Neural cell (in vitro differentiated cells): ENCODE measurements at regions not wholly inside any gene's neighbourhood (a gene's known extent, or its start where the extent isn't known, plus 50 kb on each side); places are given as distances from the start of the nearest gene placed in this dataset.

Source experiments
- H2AFZ ChIP-seq: fragments of 200-600, 300-800 bp; sonication (generic), shearing (Covaris generic); 2 replicates; pipeline ENCODE4 v1.6.0; 2014; ENCODE audit warnings: low read depth, mild to moderate bottlenecking, antibody characterized with exemption, low read length, moderate library complexity
- H3F3A ChIP-seq: fragments of 200-600 bp; shearing (Covaris generic); 2 replicates; pipeline ENCODE4 v1.6.1; 2016; ENCODE audit warnings: mild to moderate bottlenecking, moderate library complexity, mixed read lengths, antibody characterized with exemption, low read length; ENCODE audit not compliant: insufficient read depth, poor library complexity, severe bottlenecking
- H3K27ac ChIP-seq: fragments of 200-600, 300-800 bp; sonication (generic), shearing (Covaris generic); 2 replicates; pipeline ENCODE4 v1.5.1; 2014; ENCODE audit warnings: mild to moderate bottlenecking, low read length, moderate library complexity
- H3K27me3 ChIP-seq: fragments of 300-800, 200-600 bp; sonication (generic), shearing (Covaris generic); 2 replicates; pipeline ENCODE4 v1.6.0; 2014; ENCODE audit warnings: mild to moderate bottlenecking, low read depth, low read length, moderate library complexity; ENCODE audit not compliant: insufficient read depth
- H3K36me3 ChIP-seq: fragments of 300-800, 200-600 bp; sonication (generic), shearing (Covaris generic); 2 replicates; pipeline ENCODE4 v1.5.1; 2014; ENCODE audit warnings: mild to moderate bottlenecking, antibody characterized with exemption, low read length, moderate library complexity; ENCODE audit not compliant: insufficient read depth
- H3K4me2 ChIP-seq: fragments of 300-800, 200-600 bp; sonication (generic), shearing (Covaris generic); 2 replicates; pipeline ENCODE4 v1.6.0; 2014; ENCODE audit warnings: mild to moderate bottlenecking, low read length
- H3K4me3 ChIP-seq: fragments of 300-800, 200-600 bp; sonication (generic), shearing (Covaris generic); 2 replicates; pipeline ENCODE4 v1.5.1; 2014; ENCODE audit warnings: mild to moderate bottlenecking, low read length, moderate library complexity
- H3K79me2 ChIP-seq: fragments of 200-600 bp; shearing (Covaris generic); replicated peaks from 2 replicates; pipeline ENCODE4 v1.6.0; 2014; ENCODE audit warnings: mild to moderate bottlenecking, low read length, moderate library complexity; ENCODE audit not compliant: insufficient read depth
- H3K9ac ChIP-seq: fragments of 300-800, 200-600 bp; sonication (generic), shearing (Covaris generic); 2 replicates; pipeline ENCODE4 v1.6.1; 2016; ENCODE audit warnings: mild to moderate bottlenecking, low read length, mixed read lengths
- H3K9me2 ChIP-seq: fragments of 200-600 bp; shearing (Covaris generic); 2 replicates; pipeline ENCODE4 v1.6.1; 2016; ENCODE audit warnings: mild to moderate bottlenecking, low read length, mixed read lengths; ENCODE audit not compliant: insufficient read depth
- H3K9me3 ChIP-seq: fragments of 200-600, 300-800 bp; sonication (generic), shearing (Covaris generic); 2 replicates; pipeline ENCODE4 v1.6.1; 2016; ENCODE audit warnings: mild to moderate bottlenecking, mixed run types, low read length, moderate library complexity, mixed read lengths
- H4K20me1 ChIP-seq: fragments of 200-600 bp; shearing (Covaris generic); 2 replicates; pipeline ENCODE4 v1.6.1; 2016; ENCODE audit warnings: mild to moderate bottlenecking, mixed run types; ENCODE audit not compliant: insufficient read depth
- CTCF ChIP-seq: fragments of 450-650 bp; IDR thresholded peaks from 2 replicates; pipeline ENCODE4 v1.5.1; 2014; ENCODE audit warnings: antibody characterized with exemption, mild to moderate bottlenecking, moderate library complexity; ENCODE audit not compliant: poor library complexity, severe bottlenecking
- EP300 ChIP-seq: fragments of 450-650 bp; conservative IDR thresholded peaks from 2 replicates; pipeline ENCODE4 v1.6.1; 2014; ENCODE audit warnings: antibody characterized with exemption, mild to moderate bottlenecking, moderate library complexity; ENCODE audit not compliant: poor library complexity, severe bottlenecking
- EZH2 ChIP-seq: fragments of 200-600, 300-800 bp; shearing (Covaris generic), sonication (generic); IDR thresholded peaks from 2 replicates; pipeline ENCODE4 v1.6.1; 2014; ENCODE audit warnings: antibody characterized with exemption, low read length, borderline replicate concordance, mild to moderate bottlenecking; ENCODE audit not compliant: insufficient read depth, poor library complexity, severe bottlenecking
- MXI1 ChIP-seq: fragments of 450-650 bp; conservative IDR thresholded peaks from 2 replicates; pipeline ENCODE4 v1.6.1; 2014; ENCODE audit warnings: antibody characterized with exemption, mild to moderate bottlenecking; ENCODE audit not compliant: poor library complexity, severe bottlenecking
- POLR2AphosphoS5 ChIP-seq: IDR thresholded peaks from 2 replicates; pipeline ENCODE4 v1.6.1; 2012
- RAD21 ChIP-seq: fragments of 450-650 bp; conservative IDR thresholded peaks from 2 replicates; pipeline ENCODE4 v1.6.1; 2014; ENCODE audit warnings: antibody characterized with exemption, mild to moderate bottlenecking, moderate library complexity
- SMC3 ChIP-seq: fragments of 450-650 bp; conservative IDR thresholded peaks from 2 replicates; pipeline ENCODE4 v1.6.1; 2014; ENCODE audit warnings: antibody characterized with exemption, mild to moderate bottlenecking, moderate library complexity; ENCODE audit not compliant: poor library complexity
- TAF1 ChIP-seq: IDR thresholded peaks from 2 replicates; pipeline ENCODE4 v1.6.1; 2012; ENCODE audit warnings: low read depth
- TF ChIP-seq, protein P1 (sequence below): IDR thresholded peaks from 2 replicates; pipeline ENCODE4 v1.6.1; 2012; ENCODE audit warnings: borderline replicate concordance

DNA sequence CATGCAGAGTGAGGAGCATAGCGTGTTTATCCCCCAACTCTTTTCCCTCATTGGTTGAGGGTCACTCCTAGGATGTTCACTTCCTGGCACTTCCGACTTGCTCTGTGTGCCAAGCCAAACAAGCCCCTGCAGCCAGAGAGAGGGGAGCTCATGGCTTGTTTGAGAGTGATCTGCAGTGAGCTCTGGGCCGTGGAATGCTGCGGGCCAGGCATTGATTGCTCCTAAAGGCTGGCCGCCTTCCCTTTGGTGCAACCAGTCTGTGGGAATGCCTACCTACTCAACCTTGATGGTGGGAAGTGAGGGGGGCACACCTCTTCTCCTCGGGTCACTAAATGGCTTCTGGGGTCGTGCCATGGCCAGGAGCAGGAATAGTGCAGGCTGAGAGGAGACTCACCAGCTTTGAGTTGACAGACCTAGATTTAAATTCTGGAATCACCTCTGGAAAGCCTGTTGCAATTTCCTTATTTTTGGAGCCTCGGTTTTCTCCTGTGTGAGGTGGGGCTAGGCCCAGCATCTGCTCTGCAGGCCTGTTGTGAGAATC lies 152.0 kb upstream of the STX18 start:
- no peaks in the 10 kb centered on the region for H3F3A ChIP-seq
- H3K9me3 ChIP-seq: no peaks in the 10 kb centered on the region
- H3K27ac ChIP-seq: no peak overlapping the region
- TF ChIP-seq EZH2 (no peak), EP300 (no peak), TAF1 (no peak), SMC3 (no peak), MXI1 (no peak), CTCF (no peak), POLR2AphosphoS5 (no peak), RAD21 (no peak)
- TF ChIP-seq, protein P1, sequence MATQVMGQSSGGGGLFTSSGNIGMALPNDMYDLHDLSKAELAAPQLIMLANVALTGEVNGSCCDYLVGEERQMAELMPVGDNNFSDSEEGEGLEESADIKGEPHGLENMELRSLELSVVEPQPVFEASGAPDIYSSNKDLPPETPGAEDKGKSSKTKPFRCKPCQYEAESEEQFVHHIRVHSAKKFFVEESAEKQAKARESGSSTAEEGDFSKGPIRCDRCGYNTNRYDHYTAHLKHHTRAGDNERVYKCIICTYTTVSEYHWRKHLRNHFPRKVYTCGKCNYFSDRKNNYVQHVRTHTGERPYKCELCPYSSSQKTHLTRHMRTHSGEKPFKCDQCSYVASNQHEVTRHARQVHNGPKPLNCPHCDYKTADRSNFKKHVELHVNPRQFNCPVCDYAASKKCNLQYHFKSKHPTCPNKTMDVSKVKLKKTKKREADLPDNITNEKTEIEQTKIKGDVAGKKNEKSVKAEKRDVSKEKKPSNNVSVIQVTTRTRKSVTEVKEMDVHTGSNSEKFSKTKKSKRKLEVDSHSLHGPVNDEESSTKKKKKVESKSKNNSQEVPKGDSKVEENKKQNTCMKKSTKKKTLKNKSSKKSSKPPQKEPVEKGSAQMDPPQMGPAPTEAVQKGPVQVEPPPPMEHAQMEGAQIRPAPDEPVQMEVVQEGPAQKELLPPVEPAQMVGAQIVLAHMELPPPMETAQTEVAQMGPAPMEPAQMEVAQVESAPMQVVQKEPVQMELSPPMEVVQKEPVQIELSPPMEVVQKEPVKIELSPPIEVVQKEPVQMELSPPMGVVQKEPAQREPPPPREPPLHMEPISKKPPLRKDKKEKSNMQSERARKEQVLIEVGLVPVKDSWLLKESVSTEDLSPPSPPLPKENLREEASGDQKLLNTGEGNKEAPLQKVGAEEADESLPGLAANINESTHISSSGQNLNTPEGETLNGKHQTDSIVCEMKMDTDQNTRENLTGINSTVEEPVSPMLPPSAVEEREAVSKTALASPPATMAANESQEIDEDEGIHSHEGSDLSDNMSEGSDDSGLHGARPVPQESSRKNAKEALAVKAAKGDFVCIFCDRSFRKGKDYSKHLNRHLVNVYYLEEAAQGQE: no peak
- H3K36me3 ChIP-seq: no peaks in the 10 kb centered on the region
- H4K20me1 ChIP-seq: no peaks in the 10 kb centered on the region
- H2AFZ ChIP-seq: no peak overlapping the region
- H3K9me2 ChIP-seq: no peaks in the 10 kb centered on the region
- H3K27me3 ChIP-seq: no peaks in the 10 kb centered on the region
- no peak overlapping the region for H3K4me3 ChIP-seq
- H3K4me2 ChIP-seq: no peak overlapping the region
- H3K9ac ChIP-seq: no peak overlapping the region
- no peaks in the 10 kb centered on the region for H3K79me2 ChIP-seq

GRCh38 chr4:4693258-4693657 lies 151.4 kb upstream of the STX18 start:
- H3K9me2 ChIP-seq: no peaks in the 10 kb centered on the region
- H3K36me3 ChIP-seq: no peaks in the 10 kb centered on the region
- H2AFZ ChIP-seq: no peak overlapping the region
- H3K27me3 ChIP-seq: no peaks in the 10 kb centered on the region
- no peak overlapping the region for H3K4me3 ChIP-seq
- no peak overlapping the region for H3K9ac ChIP-seq
- no peak overlapping the region for H3K27ac ChIP-seq
- no peaks in the 10 kb centered on the region for H3K9me3 ChIP-seq
- H4K20me1 ChIP-seq: no peaks in the 10 kb centered on the region
- TF ChIP-seq MXI1: no peak
- TF ChIP-seq POLR2AphosphoS5: no peak
- TF ChIP-seq, protein P1: no peak
- no peak for TF ChIP-seq SMC3
- no peak for TF ChIP-seq EP300
- no peak for TF ChIP-seq TAF1
- TF ChIP-seq CTCF: no peak
- TF ChIP-seq RAD21: no peak
- TF ChIP-seq EZH2: no peak
- H3K79me2 ChIP-seq: no peaks in the 10 kb centered on the region
- H3K4me2 ChIP-seq: no peak overlapping the region
- no peaks in the 10 kb centered on the region for H3F3A ChIP-seq
